ENCODE measurements at regions not wholly inside any gene's neighbourhood (a gene's known extent, or its start where the extent isn't known, plus 50 kb on each side); places are given as distances from the start of the nearest gene placed in this dataset.

DNA sequence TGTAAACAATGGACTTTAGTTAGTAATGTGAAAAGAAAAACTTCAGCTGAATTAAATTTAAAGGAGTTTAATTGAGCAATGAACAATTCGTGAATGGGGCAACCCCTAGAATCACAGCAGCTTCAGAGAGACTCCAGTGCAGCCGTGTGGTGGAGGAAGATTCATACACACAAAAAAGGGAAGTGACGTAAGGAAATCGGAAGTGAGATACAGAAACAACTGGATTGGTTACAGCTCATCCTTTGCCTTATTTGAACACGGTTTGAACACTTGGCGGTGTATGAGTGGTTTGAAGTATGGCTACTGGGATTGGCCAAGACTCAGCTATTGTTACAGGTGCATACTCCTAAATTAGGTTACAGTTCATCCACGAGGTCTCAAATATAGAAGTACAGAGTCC is 460.4 kb upstream of the ASIC2 start:
- TF ChIP-seq, protein P1, sequence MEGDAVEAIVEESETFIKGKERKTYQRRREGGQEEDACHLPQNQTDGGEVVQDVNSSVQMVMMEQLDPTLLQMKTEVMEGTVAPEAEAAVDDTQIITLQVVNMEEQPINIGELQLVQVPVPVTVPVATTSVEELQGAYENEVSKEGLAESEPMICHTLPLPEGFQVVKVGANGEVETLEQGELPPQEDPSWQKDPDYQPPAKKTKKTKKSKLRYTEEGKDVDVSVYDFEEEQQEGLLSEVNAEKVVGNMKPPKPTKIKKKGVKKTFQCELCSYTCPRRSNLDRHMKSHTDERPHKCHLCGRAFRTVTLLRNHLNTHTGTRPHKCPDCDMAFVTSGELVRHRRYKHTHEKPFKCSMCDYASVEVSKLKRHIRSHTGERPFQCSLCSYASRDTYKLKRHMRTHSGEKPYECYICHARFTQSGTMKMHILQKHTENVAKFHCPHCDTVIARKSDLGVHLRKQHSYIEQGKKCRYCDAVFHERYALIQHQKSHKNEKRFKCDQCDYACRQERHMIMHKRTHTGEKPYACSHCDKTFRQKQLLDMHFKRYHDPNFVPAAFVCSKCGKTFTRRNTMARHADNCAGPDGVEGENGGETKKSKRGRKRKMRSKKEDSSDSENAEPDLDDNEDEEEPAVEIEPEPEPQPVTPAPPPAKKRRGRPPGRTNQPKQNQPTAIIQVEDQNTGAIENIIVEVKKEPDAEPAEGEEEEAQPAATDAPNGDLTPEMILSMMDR (conservative IDR thresholded peaks at IDR 0.05 in 1 of 2, IDR thresholded peaks at IDR 0.05 in 1 of 2; ENCODE audit: low read depth in 1 of 2, low read length in 2 of 2) = no peak
- TF ChIP-seq EZH2 (IDR thresholded peaks at IDR 0.05; ENCODE audit: low read length, missing control alignments) = no peak

Measured in fibroblast of lung (primary cell).